COLO829 (cell line): ENCODE measurements at regions not wholly inside any gene's neighbourhood (a gene's known extent, or its start where the extent isn't known, plus 50 kb on each side); places are given as distances from the start of the nearest gene placed in this dataset.

ENCODE experiments used
- DNase-seq: peaks from one replicate; pipeline ENCODE4 v3.0.0; 2012; ENCODE audit warnings: low spot score

DNA sequence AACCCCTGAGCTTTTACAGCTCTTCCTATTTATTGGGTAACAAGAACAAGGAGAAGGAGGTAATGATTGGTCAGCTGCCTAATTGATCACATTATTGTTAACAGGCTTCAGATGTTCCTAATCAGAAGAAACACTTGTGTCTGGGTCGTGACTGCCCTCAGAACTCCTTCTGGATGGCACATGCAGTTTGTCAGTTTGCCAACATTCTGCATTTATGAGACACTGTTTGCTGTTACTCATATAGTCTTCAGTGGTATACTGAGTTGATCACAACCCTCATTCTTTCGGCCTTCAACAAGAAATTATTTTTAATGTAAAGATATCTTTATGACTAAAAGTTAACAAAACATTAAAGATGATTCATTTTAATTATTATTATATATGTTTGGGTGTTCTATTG is 95.7 kb upstream of the DOCK10 start:
- no peak for DNase-seq

DNA sequence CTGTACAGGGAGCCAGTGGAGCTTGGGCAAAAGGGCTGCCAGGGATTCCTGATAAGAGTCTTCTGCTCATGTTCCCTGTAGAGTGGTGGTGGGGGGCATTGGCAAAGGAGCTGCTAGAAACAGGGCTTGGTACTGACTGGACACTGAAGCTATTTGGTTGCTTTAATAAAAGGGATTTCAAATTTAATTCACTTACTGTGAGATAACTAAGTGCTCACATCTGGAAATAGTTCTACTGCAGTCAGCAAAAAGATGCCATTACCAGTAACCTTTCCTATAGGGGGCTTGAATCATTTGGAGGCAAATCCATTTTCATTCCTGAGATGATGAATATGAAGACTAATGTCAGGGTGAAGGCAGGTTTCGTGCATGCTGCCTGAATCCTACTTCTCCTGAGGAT is 94.3 kb upstream of the DOCK10 start:
- no peak for DNase-seq

DNA sequence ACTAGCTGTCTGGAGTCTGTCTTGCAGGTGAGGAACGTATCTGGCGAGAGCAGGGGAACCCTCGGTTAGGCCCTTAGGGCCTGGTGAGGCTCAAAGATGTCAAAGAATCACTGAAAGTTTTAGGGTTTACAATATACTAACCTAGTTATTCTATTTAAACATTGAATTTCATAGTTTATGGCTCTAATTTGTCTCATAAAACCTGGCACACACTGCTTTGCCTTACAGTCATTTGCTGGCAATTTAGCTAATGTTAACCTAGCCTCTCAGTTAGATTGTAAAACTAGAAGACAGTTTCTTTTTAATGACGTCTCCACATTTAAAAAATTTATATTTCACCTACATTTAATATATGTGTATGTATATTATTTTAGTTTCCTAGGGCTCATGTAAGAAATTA is 89.6 kb upstream of the DOCK10 start:
- no peak for DNase-seq

DNA sequence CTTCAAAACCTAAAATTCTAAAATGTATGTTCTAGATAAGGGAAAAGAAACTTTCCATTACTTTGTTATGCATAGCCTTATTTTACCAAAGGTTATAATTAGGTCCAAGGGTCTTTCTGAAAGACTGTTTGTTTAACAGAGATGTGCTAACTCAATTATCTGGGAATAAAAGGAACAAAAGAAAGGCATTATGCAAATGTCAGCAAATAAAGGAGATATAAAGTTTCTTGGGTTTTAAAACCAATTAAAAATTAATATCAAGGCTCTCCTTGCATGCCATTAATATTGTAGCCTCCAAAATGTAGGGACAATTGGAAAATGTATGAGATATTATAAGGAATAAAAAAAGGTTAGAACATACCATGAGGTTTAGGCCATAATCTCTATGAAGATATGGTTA is 87.8 kb upstream of the DOCK10 start:
- DNase-seq, result no peak

DNA sequence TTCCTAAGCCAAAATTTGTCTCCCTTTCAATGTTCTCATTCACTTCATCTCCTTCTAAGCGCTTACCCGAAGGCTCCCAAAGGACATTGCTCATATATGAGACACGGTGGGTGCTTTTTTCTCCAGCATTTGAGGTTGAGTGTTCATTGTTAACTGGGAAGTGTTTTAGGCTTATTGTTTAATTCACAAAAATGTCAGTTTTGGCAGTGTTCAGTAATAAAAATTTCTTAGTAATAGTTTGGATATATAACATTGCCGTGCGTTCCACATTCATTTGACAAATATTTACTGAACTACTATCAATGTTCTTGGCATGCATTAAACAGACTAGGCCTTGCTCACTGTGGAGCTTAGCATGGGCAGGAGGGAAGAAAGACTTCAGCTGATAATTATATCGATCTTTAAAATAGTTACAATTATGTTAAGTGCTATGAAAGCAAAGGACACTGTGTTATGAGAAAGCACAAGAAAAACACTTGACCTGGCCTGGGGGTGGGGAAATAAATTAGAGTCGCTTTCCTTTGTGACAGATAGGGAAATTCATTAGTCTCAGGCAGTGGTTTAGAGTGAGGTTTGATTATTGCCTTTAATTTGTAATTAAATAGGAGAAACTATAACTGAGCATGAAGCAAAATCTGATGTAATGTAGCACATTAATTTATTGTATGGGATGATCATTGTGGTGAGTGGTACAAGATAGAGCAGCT is 82.2 kb upstream of the DOCK10 start:
- no peak for DNase-seq

DNA sequence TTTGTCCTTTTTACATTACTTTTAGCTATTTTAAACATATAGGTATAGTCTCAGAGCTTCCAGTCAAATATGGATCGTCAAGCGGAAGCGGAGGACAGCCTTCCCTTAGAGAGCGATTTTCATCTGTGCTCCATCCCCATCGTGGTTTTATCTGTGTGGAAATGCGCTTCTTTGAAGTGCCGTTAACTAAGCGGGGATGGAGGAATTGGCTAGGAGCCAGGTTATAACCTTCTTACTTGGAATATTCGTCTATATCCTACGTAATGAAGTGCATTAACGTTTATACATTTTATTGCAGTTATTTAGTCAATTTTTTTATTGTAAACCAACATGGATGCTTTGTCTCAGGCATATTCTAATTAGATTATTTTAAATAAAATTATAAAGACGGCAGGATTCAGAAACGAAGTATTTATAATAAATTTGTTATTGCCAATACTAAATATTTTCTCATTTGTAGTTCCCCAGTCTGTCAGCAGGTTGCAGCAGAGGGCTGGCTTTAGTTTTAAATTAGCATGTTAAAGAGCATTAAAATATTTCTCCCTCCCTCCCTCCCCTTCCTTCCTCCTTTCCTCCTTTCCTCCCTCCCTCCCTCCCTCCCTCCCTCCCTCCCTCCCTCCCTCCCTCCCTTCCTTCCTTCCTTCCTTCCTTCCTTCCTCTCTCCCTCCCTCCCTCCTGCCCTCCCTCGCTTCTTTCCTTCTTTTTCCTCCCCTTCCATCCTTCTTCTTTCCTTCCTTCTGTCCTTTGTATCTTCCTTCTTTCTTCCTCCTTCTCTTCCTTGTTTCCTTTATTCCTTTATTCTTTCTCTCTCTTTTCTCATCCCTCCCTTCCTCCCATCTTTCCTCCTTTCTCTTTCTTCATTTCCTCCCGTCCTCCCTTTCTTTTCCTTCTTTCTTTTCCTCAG is 80.6 kb upstream of the DOCK10 start:
- DNase-seq, result peak; percentile 28

DNA sequence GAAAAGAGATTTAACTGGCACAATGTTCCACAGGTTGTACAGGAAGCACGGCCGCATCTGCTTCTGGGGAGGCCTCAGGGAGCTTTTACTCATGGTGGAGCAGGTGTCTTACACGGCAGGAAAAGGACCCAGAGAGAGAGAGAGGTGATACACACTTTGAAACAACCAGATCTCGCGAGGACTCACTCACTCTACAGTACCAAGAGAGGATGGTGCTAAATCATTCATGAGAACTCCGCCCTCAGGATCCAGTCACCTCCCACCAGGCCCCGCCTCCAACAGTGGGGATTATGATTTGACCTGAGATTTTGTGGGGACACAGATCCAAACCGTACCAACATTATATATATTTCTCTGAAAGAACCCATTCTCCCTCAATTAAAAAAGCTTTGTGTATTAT is 79.7 kb upstream of the DOCK10 start:
- no peak for DNase-seq

DNA sequence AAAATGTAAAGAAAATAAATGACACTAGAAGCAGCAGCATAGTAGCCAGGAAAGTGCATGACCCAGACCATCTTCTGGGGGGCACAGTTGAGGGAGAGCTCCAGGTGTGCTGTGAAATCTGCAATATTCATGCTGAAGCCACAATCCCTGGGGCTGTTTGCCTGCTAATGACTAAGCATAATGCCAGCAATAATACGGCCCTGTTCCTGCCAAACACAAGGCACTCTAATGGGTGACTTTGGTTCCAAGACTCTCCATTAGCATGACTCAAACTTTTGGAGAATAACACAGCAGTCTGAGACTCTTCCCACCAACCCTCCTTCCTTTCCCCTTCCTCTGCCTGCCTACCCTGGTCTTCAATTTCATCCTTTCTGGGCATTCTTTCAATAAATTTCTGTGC is 77.9 kb upstream of the DOCK10 start:
- DNase-seq, result peak; percentile 15

DNA sequence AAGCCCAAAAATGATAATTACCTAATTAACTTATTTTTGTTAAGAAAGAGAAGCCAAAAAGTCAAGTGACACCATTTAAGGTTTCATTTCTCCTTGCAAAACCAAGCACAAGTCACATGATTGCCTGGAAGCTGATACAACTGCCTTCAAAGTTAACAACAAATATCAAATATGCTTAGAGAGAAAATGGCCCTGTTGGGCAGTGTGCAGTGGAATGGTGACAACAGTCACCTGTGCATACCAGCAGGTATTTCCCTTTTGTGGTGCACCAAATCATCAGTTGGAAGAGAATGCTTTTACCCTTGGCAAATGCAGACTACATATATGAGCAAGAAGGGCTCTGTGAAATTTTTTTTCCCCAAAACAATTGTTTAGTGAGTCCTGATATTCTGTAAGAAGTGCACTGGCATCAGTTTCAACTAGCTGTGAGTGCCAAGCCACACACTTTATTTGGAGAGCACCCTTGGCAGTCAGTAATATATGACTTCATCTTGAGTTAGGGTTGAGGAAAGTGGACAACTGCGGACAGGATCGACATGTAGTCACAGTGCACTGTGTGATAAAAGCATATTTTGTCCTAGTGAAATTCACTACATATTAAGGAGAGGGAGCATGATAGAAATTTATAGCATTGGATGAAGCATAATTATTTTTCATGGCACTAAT is 74.9 kb upstream of the DOCK10 start:
- no peak for DNase-seq

DNA sequence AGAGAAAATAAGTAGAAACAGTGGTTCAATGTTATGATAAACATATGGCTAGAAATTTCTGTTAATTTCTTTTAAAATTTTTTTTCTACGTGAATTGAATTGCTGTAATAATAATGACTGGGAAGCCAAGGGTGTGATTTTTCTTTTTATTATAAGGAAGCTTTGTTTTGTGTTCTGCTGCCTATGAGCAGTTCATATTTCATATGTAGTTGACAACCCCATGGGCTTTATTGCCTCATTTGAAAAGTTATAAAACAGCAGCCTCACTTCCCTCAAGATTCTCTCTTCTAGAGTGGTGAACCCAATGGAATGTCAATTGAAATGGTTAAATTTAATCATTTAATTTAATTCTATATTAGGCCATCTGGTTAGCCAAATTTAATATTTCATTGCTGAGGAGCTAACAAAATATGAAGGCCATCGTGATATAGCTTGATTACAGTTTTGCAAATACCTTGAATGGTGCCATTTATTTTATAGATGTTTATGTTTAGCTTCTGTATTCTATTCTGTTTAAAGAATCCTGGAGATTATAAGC is 72.6 kb upstream of the DOCK10 start:
- no peak for DNase-seq

DNA sequence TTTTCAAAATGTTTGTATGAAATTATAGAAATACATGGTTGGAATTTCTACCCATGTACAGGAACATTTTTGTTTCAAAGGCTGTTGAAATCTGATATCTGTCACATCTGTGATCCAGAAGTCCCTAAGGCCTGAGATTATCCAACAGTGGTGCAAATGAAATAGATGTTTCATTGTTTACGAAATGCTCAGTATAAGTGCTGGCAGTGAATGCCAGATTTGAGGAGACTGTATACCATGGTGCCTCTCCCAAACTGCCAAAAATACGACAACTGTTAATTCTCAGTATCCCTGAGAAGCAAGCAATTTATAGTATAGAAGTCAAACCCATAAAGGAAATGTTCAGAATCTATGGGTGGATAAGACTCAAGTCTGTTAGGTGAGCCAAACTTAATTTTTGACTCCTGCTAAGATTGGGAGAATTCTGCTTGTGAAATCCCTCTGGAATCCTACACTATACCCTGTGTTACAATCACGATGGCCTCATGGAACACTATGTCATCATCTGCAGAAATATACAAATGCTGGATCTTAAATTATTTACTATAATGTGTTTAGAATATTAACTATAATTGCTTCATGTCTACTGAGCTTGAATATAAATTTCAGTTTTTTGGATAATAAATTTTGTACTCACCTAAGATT is 71.2 kb upstream of the DOCK10 start:
- peak; percentile 55 for DNase-seq

DNA sequence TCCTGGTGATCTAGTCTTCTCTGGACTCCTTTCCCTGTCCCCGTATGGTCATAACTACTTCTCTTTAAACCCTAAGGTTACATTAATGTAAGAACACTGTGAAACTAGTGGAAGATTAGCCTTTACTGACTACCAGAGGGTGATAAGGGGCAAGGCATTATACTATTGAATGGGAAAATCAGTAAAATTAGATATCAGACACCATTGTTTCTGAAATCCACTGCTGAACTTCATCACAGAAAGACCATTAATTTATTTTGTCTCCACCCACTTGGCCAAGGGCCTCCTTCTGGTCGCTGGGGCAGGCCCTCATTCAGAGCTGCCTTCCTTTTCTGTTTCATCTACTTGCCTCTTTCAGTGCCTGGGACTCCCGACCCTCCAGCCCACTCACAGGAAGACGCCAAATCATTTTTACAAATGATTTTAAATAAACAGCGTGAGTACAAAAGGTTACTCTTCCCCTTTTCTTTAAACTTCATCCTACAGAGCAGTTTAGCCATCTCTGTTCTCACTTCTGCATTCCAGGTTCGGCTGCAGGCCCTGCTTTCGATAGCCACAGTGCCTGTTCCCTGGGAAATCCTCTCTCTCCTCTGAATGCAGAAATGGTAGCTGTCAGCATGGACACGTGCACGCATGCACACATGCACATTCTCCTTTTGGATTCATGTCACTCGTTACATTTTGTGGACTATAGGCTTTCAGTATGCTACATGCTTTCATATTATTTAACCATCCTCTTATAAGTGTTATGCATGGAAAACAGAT is 70.3 kb upstream of the DOCK10 start:
- no peak for DNase-seq

DNA sequence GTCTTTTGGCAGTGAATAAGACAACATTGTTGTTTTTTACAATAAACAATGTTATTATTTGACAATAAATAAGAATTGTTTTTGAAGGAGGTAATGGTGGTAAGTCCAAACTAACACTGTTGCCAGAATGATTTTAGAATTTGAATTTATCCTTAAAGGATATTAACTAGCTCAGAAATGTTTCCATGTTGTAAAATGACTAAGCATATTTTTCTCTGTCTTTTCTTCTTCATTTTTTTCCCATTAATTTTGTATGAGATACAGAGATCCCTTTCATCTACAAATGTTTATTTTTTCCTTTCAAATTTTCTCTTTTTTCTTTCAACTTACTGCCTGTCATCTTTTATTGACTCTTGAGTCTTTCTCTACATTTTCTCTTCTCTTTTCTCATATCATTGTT is 66.5 kb upstream of the DOCK10 start:
- DNase-seq, result no peak

DNA sequence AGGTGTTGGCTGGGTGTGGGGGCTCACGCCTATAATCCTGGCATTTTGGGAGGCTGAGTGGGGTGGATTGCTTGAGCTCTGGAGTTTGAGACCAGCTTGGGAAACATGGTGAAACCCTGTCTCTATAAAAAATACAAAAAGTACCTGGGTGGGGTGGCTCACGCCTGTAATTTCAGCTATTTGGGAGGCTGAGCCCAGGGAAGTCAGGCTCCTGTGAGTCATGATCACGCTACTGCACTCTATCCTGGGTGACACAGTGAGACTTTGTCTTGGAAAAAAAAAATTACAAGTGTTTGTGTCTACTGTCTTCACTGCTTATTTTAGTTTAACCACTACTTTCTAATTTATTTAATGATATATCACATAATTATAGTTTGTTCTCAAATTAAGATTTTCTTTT is 62.7 kb upstream of the DOCK10 start:
- DNase-seq, result no peak

DNA sequence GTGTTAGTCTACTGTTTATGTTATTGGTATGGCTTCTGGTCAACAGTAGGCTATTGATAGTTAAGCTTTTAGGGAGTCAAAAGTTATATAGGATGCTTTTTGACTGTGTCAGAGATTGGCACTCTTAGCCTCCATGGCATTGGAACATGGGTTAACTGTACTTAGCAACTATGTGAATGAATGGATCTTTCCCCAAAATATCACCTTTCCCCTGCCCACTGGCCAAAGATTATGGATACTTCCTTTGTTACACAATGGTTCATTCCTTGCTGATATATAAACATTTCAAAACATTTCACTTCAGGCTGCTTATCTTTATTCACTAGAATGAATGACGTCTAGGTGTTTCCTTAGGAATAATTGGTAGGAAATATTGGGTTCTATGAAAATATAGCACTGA is 62.1 kb upstream of the DOCK10 start:
- DNase-seq, result no peak

DNA sequence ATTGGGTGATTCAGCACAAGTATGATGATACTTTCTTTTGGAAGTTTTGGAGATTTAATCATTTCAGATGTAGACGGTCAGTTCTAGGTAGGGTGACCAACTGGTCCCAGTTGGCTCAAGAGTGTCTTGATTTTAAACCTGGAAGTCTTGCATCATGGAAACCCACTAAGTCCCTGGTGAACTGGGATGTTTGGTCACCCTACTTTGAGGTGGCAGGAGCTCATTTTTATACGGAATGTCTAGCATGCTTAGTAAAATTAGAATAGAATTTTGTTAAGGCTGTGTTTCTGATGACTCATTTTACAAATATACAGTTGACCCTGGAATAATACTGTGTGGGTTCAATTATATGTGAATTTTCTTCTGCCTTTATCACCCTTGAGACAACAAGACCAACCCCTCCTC is 61.5 kb upstream of the DOCK10 start:
- DNase-seq, result no peak

DNA sequence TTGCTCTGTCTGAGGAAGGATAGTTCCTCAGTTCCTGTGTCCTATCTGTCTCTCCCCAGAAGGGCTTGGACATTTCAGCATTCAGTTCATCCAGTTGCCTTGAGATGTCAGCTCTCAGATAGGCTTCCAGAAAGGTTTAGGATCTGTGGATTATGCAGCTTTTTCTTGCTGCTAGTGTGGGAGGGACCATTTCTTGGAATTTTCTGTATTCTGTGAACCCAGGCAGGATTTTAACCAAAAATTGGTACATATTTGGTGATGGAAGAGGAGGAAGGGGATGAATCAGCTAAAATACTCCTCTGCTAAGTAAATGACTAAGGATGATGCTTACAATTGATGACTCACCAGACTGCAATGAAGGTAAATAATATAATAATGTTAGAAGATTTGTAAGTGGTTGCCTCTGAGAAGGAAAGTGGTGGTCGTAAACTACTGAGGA is 58.6 kb upstream of the DOCK10 start:
- peak; percentile 18 for DNase-seq

DNA sequence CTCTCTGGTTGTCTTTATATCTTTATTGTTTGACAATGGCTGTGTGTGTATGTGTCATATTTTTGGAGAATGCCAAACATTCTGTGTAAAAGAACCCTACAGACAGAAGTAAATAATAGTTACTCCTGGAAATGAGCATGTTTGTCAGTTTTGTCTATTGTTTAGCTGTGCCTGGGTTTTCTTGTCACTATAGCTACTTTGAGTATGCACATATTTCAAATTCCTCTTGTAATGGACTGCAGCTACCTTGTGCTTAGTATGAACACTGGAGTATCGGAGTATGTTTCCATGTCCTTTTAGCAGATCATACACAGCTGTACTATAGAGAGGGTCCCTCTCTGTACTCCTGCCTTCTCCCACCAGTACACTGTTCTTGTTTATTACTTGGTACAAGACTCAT is 58.0 kb upstream of the DOCK10 start:
- no peak for DNase-seq

DNA sequence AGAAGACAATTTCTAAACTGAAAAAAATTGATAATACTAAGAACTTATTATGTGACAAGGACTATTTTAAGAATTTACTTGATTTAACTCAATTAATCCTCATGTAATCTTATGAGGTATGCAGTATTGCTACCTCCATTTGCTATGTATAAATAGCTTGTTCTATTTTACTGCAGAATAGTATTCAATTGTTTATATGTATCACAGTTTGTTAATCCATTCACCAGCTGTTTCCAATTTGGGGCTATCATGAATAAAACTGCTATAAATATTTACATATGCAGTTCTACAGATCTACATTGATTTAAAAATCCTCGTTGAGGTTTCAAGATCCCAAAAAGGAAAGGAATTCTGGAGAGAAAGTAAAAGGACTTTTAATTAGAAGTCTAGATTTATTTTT is 54.8 kb upstream of the DOCK10 start:
- no peak for DNase-seq
